ENCODE measurements at regions not wholly inside any gene's neighbourhood (a gene's known extent, or its start where the extent isn't known, plus 50 kb on each side); places are given as distances from the start of the nearest gene placed in this dataset.

- Histone ChIP-seq H3K9me3 (replicated peaks in 1 of 3) (no peaks in the 10 kb centered on the region), H3K36me3 (replicated peaks in 1 of 2) (no peaks in the 10 kb centered on the region), H3K4me1 (replicated peaks in 1 of 2) (no peaks in the 10 kb centered on the region), H3K27ac (no peak overlapping the region), H3K4me3 (no peak overlapping the region), H3K27me3 (peaks cover 16% of the 10 kb centered on the region)
- WGBS, 4 donors = 88 to 92% (median 91%) methylated on average over 10 to 15 of the region's 15 CpGs
- TF ChIP-seq POLR2A (IDR thresholded peaks at IDR 0.05) (no peak), CTCF (IDR thresholded peaks at IDR 0.05) (no peak)
- intact Hi-C loops (cut with DNase I) = loop anchor here in 1 of 2 donors (5.0 kb wide), 1 partner anchor 154 kb away; no protein-coding TSS in a partner anchor
- DNase-seq = no peak
Observed at GRCh38 chr4:1510931-1511330, 104.7 kb upstream of the NKX1-1 start.

GRCh38 chr4:1509366-1509765, 103.1 kb upstream of the NKX1-1 start:
- H3K36me3 ChIP-seq (replicated peaks in 1 of 2) = no peaks in the 10 kb centered on the region
- TF ChIP-seq POLR2A (IDR thresholded peaks at IDR 0.05) (no peak), CTCF (IDR thresholded peaks at IDR 0.05) (no peak)
- H3K27me3 ChIP-seq = peaks cover 12% of the 10 kb centered on the region
- H3K4me1 ChIP-seq (replicated peaks in 1 of 2) = no peaks in the 10 kb centered on the region
- 63 to 81% (median 76%) methylated on average over 4 to 9 of the region's 9 CpGs for WGBS, 4 donors
- intact Hi-C loops (cut with DNase I) = no loop called here
- H3K4me3 ChIP-seq = no peak overlapping the region
- no peak for DNase-seq
- no peak overlapping the region for H3K27ac ChIP-seq
- no peaks in the 10 kb centered on the region for H3K9me3 ChIP-seq (replicated peaks in 1 of 3)

- no peaks in the 10 kb centered on the region for H3K9me3 ChIP-seq (replicated peaks in 1 of 3)
- no peak for DNase-seq
- no peak overlapping the region for H3K27ac ChIP-seq
- TF ChIP-seq POLR2A (IDR thresholded peaks at IDR 0.05) (no peak), CTCF (IDR thresholded peaks at IDR 0.05) (no peak)
- intact Hi-C loops (cut with DNase I) = no loop called here
- H3K27me3 ChIP-seq = peaks cover 9% of the 10 kb centered on the region
- 68 to 76% (median 71%) methylated on average over 16 to 26 of the region's 26 CpGs for WGBS, 4 donors
- no peak overlapping the region for H3K4me3 ChIP-seq
- no peaks in the 10 kb centered on the region for H3K36me3 ChIP-seq (replicated peaks in 1 of 2)
- no peaks in the 10 kb centered on the region for H3K4me1 ChIP-seq (replicated peaks in 1 of 2)
Observed at GRCh38 chr4:1508161-1509160, 102.2 kb upstream of the NKX1-1 start.

- H3K4me1 ChIP-seq (replicated peaks in 1 of 2) = no peaks in the 10 kb centered on the region
- WGBS, 4 donors = 65 to 73% (median 69%) methylated on average over 13 of the region's 13 CpGs
- peaks cover 1% of the 10 kb centered on the region for H3K27me3 ChIP-seq
- peak in 2 of 7 donors; percentile 7 to 8 for DNase-seq
- no peaks in the 10 kb centered on the region for H3K9me3 ChIP-seq (replicated peaks in 1 of 3)
- no peak overlapping the region for H3K27ac ChIP-seq
- no peaks in the 10 kb centered on the region for H3K36me3 ChIP-seq (replicated peaks in 1 of 2)
- TF ChIP-seq POLR2A (IDR thresholded peaks at IDR 0.05) = no peak
- no peak for TF ChIP-seq CTCF (IDR thresholded peaks at IDR 0.05)
- intact Hi-C loops (cut with DNase I) = no loop called here
- H3K4me3 ChIP-seq = no peak overlapping the region
Observed at GRCh38 chr4:1506956-1507721, 100.9 kb upstream of the NKX1-1 start.
